Astrocyte of the cerebellum (primary cell): ENCODE measurements at regions not wholly inside any gene's neighbourhood (a gene's known extent, or its start where the extent isn't known, plus 50 kb on each side); places are given as distances from the start of the nearest gene placed in this dataset.
"Not testable (repeated sequence)": the region's sequence is repeated elsewhere in the genome, so short reads cannot be mapped to it uniquely, and the experiment has no call there.

Experiments
- DNase-seq: peaks from one replicate; pipeline ENCODE4 v3.0.0-alpha.2; 2011; ENCODE audit warnings: low read depth
- H3K4me3 ChIP-seq: 2 replicates; pipeline ENCODE4 v1.5.1; 2011; ENCODE audit warnings: mild to moderate bottlenecking, low read depth, low read length, moderate library complexity
- in situ Hi-C: cut with HindIII; loops from 2 replicates; pipeline ENCODE4 v1.10.0; 2017; ENCODE audit warnings: low sequenced_read_pairs

DNA sequence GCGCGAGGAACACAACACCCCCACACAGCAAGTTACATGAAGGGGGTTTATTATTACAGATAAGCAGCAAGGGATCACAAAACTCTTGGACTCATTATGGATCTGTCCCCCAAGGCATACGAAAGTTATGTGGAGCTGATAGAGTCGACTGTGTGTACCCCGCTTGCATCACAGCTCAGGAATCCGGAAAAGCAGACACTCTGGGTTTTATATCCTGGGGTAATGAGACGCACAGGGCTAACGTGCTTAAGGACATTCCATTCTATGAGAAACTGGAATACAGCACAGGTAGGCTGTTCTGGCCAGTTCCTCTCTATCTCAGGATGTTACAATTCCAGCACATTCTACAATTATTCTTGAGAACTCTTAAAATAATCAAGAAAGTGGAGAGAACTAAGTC is 401.4 kb downstream of the RPIA start:
- in situ Hi-C loops, DNase-seq, H3K4me3 ChIP-seq: not testable (repeated sequence)

DNA sequence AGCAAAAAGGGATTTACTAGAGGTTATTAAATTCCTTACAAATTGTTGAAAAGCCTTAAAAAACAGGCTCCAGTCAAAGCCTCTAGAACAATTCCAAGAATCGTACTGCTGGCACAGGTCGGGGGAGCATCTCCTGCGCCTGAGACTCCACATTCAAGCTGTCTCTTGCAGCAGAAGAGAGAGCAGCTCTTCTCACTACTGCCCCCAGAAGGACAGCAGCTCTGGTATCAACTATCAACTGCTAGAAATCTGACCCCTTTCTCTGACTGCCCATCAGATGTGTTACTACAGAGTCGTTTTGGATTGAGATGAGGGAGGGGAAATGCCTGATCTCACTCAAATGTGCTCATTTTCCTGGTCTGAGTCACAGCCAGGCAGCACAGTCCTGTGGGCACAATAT is 403.6 kb downstream of the RPIA start:
- DNase-seq, in situ Hi-C loops, H3K4me3 ChIP-seq: not testable (repeated sequence)

DNA sequence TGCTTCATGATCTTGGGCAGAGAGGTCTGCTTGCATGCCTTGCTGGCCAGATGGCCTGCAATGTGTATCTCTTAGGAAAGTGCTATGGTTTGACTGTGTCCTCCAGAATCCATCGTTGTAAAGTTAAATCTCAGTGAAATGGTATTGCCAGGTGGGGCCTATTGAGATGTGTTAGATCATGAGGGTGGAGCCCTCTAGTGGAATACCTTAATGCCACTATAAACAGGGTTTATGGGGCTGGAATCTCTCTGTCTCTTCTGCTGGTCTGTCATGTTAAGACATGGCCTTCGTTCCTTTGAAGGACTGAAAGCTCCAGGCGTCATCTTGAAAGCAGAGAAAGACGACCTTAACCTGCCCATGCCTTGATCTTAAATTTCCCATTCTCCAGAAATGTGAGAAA is 411.1 kb downstream of the RPIA start:
- in situ Hi-C loops, DNase-seq, H3K4me3 ChIP-seq: not testable (repeated sequence)

DNA sequence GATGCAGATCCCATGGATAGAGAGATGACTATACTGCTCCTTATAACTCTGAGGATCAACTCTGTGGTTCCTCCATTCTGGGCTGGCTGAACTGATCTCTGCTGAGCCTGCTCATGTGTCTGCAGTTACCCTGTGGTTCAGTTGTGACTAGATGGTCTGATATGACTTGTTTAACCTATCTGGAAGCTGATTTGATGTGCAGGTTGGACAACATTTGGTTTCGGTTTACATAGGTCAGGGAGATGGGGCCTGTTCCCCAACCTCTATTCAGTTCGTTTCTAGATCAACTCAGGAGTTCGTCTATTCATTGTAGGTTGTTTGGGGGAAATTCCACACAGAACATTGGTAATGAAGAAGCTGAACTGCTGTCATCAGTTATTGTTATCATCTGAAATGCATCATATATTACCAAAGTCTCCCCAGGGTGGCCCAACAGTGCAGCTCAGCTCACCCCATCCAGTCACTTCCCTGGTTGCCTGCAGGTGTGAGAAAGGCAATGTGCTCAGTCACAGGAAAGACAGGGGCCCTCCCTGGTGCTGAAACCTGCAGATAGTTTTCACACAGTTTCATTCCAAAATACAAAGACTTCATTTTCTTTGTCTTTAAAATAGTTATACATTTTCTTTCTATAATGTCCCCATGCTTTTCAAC is 415.0 kb downstream of the RPIA start:
- in situ Hi-C loops, DNase-seq: not testable (repeated sequence)

DNA sequence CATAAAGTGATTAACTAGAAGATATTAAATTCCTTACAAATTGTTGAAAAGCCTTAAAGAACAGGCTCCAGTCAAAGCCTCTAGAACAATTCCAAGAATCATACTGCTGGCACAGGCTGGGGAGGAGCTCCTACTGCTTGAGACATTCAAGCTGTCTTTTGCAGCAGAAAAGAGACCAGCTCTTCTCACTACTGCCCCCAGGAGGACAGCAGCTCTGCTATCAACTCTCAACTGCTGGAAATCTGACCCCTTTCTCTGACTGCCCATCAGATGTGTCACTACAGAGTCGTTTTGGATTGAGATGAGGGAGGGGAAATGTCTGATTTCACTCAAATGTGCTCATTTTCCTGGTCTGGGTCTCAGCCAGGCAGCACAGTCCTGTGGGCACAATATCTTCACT is 421.0 kb downstream of the RPIA start:
- H3K4me3 ChIP-seq, in situ Hi-C loops, DNase-seq: not testable (repeated sequence)

More for the DNA sequence above, 415.0 kb downstream of the RPIA start:
- not testable (repeated sequence) for H3K4me3 ChIP-seq

DNA sequence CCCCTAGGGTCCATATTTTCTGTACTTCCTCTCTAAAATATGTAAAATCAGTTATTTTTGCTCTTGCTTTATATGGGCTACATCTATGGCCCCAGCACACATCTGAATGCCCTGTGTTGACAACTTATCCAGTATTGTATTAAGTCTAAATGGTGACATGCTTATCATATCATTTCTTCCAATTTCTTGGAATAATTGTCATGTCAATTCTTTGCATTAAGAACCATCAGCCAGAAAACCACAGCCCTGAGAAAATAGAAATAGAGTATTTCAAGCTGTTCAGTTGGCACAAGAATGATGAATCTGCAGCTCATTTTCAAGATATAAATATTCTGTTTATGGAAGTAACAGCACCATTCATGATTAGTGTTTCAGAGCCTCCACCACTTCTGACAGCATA is 421.8 kb downstream of the RPIA start:
- in situ Hi-C loops, H3K4me3 ChIP-seq: not testable (repeated sequence)

DNA sequence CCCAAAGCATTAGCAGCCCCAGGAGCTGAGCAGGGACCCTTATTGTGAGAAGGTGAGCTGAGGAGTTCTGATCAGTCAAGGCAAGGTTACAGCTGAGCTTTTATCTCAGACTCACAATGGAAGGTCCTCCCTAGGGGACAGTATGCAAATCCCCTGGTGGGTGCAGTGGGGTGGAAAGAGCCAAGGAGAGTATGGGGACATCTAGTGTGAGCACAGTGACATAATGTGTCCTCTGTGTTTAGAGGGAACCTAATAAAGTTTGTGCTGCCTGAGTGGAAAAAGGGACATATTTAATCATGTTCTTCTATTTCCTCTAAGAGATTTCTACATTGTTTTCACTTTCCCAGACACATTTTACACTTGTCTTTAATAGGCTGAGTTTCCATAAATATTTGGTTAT is 438.0 kb downstream of the RPIA start:
- DNase-seq, H3K4me3 ChIP-seq, in situ Hi-C loops: not testable (repeated sequence)

More for the DNA sequence above, 421.8 kb downstream of the RPIA start:
- not testable (repeated sequence) for DNase-seq

DNA sequence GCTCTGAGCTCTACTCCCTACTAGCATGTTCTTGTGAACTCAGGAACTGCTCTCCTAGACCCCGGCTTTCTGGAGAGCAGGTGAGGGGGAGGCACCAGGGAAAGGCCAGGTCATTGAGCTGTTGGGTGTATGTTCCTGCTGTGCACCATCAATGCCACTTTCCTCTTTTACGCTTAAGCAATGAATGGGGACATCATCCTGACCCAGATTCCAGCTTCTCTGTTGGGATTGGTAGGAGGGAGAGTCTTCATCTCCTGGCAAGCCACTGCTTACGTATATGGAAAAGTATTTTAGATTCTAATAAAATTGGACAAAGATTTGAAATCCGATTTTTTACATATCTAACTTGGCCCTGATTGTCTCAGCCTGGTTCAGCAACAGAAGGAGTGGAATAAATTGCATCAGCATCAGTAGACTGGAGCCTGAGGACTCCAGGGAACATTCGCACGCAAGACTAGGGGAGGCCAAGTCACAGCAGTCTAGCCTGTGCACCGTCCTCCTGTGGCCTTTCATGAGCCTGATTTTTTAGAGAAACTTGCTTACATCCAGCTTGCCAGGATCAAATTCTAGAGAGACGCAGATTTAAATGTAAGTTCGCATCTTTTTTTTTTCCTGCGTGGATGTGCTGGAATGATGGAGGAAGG is 439.3 kb downstream of the RPIA start:
- in situ Hi-C loops, H3K4me3 ChIP-seq, DNase-seq: not testable (repeated sequence)

DNA sequence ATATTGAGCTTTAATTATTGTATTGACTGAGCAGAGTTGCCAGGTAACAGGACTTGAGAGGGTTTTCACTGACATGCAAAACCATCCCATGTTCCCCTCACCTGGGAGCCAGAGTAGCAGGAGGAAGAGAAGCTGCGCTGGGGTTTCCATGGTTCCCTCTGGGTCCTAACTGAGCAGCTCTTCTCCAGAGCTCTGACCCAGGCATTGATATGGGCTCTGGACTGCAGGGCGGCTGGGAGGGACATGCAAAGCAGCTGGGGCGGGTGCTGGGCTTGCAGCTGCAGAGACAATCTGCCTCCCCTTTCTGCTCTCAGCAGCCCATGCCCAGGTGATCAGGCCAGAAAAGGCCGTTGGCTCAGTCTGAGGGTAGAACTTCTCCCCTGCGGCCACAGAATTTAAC is 451.5 kb downstream of the RPIA start:
- H3K4me3 ChIP-seq, DNase-seq, in situ Hi-C loops: not testable (repeated sequence)

DNA sequence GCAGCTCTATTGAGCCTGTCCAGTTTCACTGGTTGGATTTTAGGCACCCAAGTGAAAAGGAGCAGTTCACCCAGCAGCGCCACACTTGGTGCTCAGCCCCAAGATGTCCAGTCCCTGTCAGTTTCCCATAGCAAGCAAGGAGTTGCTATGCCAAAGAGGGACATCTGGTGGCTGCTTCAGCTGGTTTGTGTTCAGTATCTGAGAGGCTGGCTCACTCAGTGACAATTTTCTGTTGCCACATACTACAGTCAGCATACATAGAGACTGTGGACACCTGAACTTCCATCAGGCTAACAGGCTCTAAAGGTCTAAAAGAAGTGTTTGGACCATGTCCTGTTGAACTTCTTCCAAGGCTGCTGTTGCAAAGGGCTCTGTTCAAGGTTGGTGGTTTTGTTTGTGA is 453.9 kb downstream of the RPIA start:
- in situ Hi-C loops, DNase-seq: not testable (repeated sequence)

DNA sequence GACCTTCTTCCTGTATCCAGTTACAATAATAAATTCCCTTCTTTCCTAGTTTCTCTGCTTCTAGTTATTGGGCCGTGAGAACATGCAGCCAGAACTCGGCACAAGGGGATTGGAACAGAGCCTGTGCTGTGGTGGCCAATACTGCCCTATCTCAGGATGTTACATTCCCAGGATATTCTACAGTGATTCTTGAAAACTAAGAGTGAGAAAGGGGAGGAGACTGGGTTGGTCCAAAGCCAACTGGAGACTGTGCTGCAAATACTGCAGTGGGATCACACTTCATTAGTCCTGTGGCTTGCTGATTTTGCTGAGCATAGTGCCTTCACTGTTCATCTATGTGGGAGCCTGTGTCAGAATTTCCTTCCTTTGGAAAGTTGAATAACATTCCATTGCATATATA is 456.8 kb downstream of the RPIA start:
- H3K4me3 ChIP-seq, DNase-seq, in situ Hi-C loops: not testable (repeated sequence)

More for the DNA sequence above, 453.9 kb downstream of the RPIA start:
- not testable (repeated sequence) for H3K4me3 ChIP-seq

DNA sequence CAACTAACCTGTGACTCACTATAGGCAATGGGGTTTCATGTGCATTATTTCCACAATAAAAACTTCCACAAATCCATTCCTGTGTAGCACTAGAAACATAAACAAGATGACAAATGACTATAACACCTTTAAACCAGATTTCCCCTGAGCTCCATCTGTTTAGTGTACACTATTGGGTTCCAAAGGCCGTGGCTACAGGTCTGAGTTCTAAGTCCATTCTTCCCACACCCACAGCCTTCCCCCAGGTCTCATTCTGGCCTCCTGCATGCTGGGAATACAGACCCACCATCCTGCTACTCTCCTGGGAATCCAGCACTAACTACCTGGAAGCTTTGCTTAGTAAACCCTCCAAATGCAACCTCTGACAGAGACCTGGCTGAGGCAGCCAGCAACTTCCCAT is 460.2 kb downstream of the RPIA start:
- in situ Hi-C loops, H3K4me3 ChIP-seq, DNase-seq: not testable (repeated sequence)

DNA sequence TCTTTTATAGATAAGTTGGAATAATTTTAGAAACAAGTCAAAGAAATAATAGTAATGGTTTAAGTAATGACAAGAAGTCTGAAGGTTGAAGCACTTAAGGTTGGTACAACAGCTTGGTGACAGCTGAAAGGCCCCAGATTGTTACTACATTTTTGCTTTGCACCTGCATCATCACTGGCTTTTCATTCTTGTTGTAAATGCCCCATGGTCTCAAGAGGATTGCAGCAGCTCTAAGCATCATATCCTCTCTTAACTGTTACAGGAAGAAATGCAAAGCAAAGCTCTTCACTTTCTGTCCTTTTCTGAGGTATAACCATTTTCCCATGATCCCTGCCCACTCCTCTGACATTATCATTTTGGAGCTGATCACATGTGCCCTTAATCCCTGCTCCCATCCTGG is 461.0 kb downstream of the RPIA start:
- DNase-seq, H3K4me3 ChIP-seq, in situ Hi-C loops: not testable (repeated sequence)

DNA sequence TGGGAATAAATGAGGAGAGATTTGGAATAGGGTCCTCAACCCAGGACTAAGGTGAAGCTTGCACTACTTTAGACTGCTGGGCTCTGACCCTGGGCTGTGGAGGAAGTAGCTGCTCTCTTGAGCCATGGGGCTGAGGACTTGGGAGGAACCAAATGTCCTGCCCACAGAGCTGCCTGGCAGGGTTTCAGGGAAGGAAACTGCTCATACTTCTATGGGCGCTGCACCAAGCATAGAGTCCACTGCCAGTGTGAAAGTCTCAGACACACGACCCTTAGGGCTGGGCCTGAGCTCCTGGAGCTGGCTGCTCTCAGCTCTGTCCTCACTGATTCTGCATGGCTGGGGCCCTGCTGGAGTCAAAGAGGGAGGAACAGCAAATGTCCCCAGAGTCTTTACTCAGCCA is 461.7 kb downstream of the RPIA start:
- DNase-seq, in situ Hi-C loops, H3K4me3 ChIP-seq: not testable (repeated sequence)
